NCI-H2171 treated with DMSO at 0.1 percent for 48 hours (cell line): ENCODE measurements at regions not wholly inside any gene's neighbourhood (a gene's known extent, or its start where the extent isn't known, plus 50 kb on each side); places are given as distances from the start of the nearest gene placed in this dataset.
A peak's percentile ranks its signal among the peaks of the same experiment; 100 is the strongest.

Source experiments
- DNase-seq: peaks from one replicate; lab custom pipeline; 2025; lab: John Stamatoyannopoulos, UW

GRCh38 chr9:79325501-79325900, 246.3 kb upstream of the TLE4 start:
- no peak for DNase-seq

- DNase-seq = no peak
Observed at GRCh38 chr9:79329861-79330260, 241.9 kb upstream of the TLE4 start.

- DNase-seq = no peak
Observed at GRCh38 chr9:79334001-79334400, 237.8 kb upstream of the TLE4 start.

GRCh38 chr9:79334711-79335110, 237.1 kb upstream of the TLE4 start:
- no peak for DNase-seq

- DNase-seq = no peak
Observed at GRCh38 chr9:79335987-79336386, 235.8 kb upstream of the TLE4 start.

- DNase-seq = no peak
Observed at GRCh38 chr9:79341561-79341960, 230.2 kb upstream of the TLE4 start.

- no peak for DNase-seq
Observed at GRCh38 chr9:79346350-79347020, 225.3 kb upstream of the TLE4 start.

- DNase-seq = no peak
Observed at GRCh38 chr9:79352322-79352721, 219.4 kb upstream of the TLE4 start.

- DNase-seq = no peak
Observed at GRCh38 chr9:79353856-79354520, 217.8 kb upstream of the TLE4 start.

GRCh38 chr9:79357194-79357593, 214.6 kb upstream of the TLE4 start:
- no peak for DNase-seq

GRCh38 chr9:79357616-79358015, 214.1 kb upstream of the TLE4 start:
- DNase-seq = no peak

- DNase-seq = no peak
Observed at GRCh38 chr9:79360387-79361347, 211.1 kb upstream of the TLE4 start.

- DNase-seq = peak; percentile 3
Observed at GRCh38 chr9:79362100-79363081, 209.4 kb upstream of the TLE4 start.

- peak; percentile 54 for DNase-seq
Observed at GRCh38 chr9:79369676-79370075, 202.1 kb upstream of the TLE4 start.

- no peak for DNase-seq
Observed at GRCh38 chr9:79371301-79371700, 200.5 kb upstream of the TLE4 start.

- no peak for DNase-seq
Observed at GRCh38 chr9:79371948-79372555, 199.7 kb upstream of the TLE4 start.

GRCh38 chr9:79377339-79377855, 194.4 kb upstream of the TLE4 start:
- DNase-seq = no peak

- no peak for DNase-seq
Observed at GRCh38 chr9:79378107-79378506, 193.7 kb upstream of the TLE4 start.

- DNase-seq = peak; percentile 15
Observed at GRCh38 chr9:79382044-79382443, 189.7 kb upstream of the TLE4 start.

- DNase-seq = no peak
Observed at GRCh38 chr9:79382458-79382857, 189.3 kb upstream of the TLE4 start.

- DNase-seq = peak; percentile 7
Observed at GRCh38 chr9:79383096-79383495, 188.7 kb upstream of the TLE4 start.
